Stimulated activated CD8-positive, alpha-beta memory T cell treated with anti-CD3 and anti-CD28 coated beads, Interleukin-12 subunit alpha, Interleukin-12 subunit beta, amount 100 ng/mL, for 24 hours (primary cell): ENCODE measurements at regions not wholly inside any gene's neighbourhood (a gene's known extent, or its start where the extent isn't known, plus 50 kb on each side); places are given as distances from the start of the nearest gene placed in this dataset.
"Not testable (repeated sequence)": the region's sequence is repeated elsewhere in the genome, so short reads cannot be mapped to it uniquely, and the experiment has no call there.

Experiments
- DNase-seq: peaks from one replicate; pipeline ENCODE4 v3.0.0-alpha.2; 2020; ENCODE audit errors: extremely low read depth

DNA sequence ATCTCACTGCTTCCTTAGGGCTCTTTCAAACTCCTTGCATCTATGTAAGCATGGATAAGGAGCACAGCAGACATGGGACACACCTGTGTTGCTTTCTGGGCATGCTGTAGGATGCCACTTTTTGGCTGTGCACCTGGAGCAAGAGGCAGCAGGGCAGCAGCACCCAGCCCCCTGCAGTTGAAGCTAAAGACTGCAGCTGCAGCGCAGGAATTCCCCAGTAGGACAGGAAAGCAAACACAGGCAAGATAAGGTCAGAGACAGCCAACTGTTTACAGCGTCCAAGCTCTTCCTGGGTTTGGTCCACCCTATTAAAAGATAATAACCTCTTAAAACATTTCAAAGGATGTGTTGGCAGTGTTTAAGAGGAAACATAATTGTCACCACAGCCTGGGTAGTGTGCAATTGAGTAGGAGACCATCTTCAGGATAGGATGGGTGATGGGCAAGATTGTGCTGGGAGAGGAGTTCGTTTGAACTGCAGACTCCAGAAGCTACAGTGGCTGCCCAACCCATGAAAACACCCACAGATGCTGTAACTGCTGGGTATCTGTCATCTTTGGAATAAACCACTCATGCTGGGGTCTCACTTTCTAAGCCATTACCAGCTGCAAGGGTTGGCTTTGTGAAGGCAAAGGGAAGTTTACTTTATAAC is 242.3 kb upstream of the PLGLB1 start:
- not testable (repeated sequence) for DNase-seq

DNA sequence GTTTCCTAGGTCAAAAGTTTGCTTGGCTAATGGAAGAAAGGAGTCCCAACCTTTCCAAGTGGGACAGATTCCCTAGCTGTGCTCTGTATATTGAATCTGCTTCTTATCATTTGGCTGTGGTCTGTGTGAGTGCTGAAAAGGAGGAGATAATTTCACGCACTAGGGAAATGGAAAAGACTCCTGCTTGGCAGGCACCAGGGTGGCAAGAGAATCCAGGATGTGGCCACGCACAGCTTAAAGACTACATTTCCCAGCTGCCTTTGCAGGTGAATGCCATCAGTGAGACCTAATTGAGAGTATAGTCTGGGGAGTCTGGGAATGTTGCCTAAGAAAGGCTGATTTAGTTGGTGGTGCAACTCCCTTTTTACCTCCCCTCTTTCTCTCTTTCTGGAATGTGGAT is 253.5 kb upstream of the PLGLB1 start:
- DNase-seq = not testable (repeated sequence)

DNA sequence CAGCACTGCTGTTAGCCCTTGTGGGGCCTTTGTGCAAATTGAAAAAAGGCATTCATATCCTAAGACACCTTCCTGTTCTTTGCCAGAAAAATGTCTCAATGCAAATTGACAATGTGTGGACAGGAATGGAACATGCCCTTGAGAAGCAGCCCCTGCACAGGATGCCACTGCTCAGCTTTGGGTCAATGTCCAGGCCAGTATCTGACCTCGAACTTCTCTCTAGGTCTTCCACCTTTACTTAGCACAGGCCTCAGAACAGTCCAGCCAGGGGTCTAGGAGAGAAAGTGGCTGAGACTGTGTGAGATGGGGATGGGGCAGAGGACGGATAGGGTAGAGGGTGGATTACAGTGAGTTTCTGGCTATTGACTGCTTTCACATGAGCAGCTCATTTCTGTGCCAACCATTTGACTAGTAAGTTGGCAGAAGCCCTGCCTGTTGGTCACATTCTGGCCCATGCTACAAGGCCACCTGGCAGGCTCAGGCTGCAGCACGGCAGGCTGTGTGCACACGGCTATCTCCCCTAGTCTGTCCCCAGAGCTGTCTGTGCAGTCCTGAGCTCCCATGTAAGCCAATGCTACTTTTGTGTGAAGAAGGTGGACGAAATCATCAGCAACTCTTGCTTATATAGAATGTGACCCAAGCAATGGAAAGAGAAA is 254.5 kb upstream of the PLGLB1 start:
- DNase-seq = not testable (repeated sequence)

DNA sequence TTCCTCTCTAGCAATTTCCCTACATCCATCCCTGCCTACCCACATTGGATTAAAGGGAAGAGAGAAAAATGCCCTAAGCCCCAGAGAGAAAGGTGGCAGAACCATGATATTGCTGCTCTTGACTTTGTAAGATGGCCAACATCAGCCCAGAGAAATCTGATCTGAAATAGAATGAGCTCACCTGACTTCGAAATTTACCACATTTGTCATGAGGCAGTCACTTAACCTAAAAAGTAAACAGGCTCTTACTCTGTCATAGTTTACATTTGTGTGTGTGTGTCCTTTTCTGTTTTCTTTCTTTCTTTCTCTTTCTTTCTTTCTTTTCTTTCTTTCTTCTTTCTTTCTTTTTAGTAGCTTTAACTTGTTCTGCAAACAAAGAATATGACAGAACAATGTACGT is 255.0 kb upstream of the PLGLB1 start:
- not testable (repeated sequence) for DNase-seq

DNA sequence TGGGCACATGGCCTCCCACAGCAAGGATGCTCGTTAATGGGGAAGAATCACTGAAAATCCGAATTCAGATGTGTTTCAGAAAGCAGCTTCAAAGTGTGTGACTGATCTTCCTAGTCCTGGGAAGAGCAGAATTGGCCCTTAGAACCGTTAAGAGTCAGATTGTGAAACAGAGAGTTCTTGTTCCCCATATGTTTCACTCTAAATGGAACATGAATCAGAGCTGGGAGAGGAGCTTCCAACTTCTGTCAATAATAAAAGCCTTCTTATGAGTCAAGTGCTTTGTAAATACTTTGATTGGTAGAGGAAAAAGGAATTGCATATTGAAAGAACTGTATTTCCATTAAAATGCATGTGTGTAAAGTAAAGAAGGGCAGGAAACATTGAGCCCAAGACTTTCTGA is 256.1 kb upstream of the PLGLB1 start:
- not testable (repeated sequence) for DNase-seq

DNA sequence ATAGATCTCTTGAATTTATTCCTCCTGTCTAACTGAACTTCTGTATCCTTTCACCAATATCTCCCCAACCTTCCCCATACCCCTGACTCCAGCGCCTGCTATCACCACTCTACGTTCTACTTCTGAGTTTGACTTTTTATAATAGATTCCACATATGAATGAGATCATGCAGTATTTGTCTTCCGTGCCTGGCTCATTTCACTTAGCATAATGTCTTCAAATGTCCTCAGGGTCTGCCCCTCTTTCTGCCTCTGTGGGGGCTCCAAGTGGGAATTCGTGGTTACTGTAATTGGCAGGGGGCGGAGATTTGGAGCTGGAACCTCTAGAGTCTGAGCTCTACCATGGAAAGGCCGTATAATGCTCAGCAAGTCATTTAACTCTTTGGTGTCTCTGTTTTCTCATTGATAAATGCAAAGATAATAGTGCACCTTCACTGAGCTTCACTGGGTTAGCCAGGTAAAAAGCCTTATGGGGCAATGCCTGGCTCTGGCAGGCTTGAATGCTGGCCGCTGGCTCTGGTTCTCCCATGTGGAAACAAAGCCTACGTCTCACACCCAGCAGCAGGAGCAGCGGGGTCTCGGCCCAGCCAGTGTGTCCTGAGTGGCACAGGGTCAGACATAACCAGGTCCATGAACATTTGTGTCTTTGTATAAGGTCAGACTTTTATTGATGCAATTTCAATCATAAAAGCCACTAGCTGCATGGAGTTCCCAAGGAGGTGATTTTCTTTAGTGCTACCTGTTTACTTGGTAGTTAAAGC is 259.1 kb upstream of the PLGLB1 start:
- DNase-seq = not testable (repeated sequence)

DNA sequence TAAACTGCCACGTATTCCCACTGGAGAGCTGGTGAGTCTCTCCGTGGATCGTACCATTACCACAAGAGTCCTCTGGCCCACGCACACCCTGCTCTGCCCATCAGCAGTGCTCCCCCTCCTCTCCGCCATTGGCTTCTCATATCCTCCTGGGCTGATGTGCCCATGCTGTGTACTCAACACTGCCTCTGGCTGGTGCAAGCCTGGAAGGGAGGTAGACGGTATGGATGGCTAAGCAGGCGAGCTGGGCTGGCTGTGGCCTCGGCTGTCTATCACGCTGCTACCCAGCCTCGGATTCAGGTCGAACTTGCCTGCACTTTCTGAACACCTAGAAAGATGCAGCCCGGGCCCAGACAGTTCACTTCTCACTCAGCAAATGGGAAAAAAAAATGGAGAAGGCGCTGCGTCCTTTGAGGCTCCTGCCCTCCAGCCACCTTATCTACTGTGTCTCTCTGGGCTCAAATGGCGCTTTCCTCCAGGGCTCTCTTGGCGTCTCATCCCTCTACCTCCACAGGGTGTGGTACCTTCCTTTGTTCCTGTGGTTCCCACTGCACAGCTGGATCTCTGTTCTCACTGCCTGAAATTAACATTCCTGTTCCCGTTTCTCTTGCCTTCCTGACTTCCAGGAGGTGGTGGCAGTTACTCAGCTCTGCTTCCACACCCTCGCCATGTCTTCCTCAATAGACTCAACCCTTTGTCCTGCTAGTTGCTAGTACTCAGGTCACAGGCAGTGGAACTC is 262.3 kb upstream of the PLGLB1 start:
- DNase-seq = not testable (repeated sequence)

DNA sequence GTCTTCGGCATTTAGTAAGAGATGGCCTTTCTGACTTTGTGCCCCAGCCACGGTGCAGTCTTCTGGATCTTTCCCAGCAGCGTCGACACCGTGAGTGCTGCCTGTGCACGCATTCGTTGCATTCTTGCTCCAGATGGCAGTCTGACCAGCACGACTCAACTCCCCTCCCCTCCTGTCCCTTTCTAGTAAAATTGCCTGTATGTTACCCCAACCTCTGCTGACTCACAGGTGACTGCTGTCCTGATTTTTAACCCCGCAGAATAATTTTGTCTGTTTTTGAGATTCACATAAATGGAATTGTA is 262.8 kb upstream of the PLGLB1 start:
- not testable (repeated sequence) for DNase-seq

DNA sequence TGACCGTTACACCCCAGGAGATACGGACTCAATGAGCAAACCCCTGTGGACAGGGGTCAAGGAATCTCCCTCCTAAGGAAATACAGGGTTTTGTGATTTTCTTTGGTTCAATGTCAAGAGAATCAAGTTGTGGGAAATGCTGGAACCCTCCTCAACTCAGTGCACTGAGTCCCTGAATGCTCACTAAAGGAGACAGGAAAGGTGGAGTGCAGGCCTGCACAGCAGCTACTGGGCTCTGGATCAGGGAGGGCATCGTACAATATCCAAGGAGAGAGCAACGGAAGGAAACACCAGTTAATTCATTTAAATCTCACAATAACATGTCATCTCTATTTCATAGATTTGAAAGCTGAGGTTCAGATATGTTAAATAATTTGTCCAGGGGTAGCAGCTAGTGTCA is 263.5 kb upstream of the PLGLB1 start:
- not testable (repeated sequence) for DNase-seq

DNA sequence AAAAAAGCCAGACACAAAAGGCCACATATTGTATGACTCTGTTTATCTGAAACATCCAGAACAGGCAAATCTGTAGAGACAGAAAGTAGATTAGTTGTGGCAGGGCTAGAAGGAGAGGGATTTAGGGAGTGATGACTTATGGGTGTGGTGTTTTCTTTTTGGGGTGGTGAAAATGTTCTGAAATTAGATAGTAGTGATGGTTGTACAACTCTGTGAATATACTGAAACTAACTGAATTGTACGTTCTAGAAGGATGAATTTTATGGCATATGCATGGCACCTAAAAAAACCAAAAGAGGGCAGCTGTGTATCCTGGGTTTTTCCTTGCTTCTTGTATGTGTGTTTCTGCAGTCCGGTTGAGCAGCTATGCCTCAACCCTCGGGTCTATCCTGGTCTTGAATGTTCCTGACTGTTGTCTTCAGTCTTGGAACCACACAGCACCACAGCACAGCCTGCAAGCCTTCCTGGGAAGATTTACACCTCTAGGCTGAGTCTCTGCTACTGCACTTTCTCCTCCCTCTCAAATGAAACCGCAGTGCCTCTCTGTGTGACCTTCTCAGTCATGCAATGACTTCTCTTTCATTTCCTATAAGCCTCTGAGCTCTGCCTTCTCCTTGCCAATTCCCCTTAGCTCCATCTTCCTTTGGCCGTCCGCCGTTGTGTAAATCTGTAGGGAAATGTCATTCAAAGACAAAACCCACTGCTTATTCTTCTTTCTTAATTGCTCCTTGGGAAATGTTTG is 269.1 kb upstream of the PLGLB1 start:
- DNase-seq = not testable (repeated sequence)

DNA sequence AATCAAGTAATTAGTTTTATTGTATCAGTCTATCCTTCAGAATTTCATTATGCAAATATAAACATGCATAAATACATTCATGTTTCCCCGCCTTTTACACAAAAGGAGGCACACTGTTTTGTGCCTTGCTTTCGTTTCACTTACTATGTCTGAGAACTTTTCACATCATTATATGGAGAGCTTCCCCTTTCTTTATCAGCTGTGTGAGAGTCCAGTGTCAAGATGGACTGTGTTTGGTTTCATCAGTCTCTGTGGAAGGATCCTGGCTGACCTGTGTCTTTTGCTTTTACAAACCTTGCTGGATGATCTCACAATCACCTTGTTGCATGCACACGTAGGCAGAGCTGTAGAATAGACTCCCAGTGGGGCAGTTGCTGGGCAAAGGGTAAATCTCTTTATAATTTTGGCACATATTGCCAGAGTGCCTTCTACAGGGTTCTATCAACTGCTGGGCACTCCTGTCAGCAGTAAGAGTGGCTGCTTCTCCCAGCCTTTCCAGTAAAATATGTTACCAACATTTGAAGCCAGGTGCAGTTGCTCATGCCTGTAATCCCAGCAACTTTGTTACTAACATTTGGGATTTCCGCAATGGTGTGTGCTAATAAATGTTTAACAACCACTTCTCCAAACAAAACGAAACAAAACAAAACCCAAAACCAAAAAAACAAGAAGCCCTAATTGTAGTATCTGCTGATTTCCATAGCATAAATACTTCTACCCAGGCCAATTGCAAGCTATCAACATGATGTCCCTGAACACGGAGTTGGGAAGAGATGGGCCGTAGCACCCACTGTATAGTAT is 270.0 kb upstream of the PLGLB1 start:
- DNase-seq = not testable (repeated sequence)

DNA sequence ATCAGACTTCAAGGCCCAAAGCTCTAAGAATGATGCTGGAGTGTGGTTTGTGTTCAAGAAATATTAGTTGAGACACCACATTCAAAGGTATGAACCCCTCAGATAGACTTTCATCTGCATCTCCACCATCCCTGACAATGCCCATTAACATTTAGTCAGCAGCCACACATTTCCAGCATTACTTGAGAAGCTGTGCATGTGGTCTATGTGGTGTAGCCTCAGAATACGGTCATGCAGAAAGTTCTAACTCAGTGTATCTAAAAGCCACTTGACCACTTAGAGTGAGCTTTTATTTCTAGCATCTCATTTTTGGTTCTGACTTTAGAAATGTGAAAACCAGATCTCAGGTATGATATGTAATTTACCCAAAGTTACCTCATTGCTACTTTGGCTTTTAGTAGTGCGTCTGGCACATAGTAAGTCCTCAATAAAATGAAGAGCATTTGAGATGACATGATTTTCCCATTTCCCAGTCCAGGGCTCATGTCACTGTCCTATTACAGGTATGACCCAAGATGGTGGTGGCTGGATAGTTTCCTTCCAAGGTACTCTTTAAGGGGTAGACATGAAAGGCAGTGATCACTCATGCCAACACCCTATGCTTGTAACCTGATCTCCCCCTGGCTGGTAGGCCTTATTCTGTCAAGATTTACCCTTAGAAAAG is 272.4 kb upstream of the PLGLB1 start:
- not testable (repeated sequence) for DNase-seq

DNA sequence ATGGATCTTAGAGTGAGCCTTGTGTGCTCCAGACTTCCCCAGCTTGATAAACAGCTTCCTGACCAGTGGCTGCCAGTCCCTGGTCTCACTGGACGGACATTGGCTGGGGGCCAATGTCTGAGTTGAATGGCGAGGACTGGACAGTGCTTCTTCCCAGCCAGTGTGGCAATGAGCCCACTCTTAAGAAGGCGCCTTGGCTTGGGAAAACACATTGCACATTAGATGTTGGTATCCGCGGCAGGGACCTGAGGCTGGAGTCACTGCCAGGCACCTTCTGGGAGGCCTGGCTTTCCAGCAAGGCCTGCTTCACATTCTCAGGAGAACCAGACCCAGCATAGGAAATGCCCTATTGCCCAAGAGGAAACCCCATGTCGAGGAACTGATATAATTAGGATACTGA is 273.5 kb upstream of the PLGLB1 start:
- not testable (repeated sequence) for DNase-seq

DNA sequence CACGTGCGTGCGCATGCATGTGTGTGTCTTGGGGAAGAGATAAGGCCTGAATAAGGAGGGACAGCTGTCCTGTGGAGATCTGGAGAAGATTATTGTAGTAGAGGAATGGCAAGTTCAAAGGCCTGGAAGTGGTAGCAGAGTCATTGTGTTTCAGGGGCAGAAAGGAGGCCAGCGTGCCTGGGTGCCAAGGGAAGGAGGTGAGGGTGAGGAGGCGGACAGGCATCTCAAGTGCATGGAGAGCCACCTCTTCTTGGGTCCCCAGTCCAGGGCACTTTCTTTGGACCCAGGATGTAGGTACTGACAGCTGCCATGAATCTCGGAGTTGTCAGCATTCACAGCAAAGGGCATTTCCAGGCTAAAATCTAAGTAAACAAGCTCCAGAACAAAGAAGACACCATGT is 279.7 kb upstream of the PLGLB1 start:
- DNase-seq = not testable (repeated sequence)

DNA sequence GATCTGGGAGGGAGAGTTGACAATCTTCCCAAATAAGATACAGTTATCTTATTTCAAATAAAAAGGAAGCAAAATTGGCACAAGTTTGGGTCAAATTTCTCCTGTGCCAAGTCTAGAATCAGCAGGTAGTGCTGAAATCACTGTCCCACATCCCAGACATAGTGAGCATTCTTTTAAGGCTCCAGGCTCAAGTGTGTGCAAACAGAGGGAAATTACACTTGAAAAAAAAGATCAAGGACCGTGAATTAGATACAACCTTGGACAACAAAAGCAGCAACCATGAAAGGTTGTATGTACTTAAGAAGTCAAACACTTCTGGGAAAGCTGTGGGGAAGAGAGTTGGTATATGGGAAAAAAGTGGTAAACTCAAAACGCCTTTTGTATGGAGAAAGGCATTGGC is 280.2 kb upstream of the PLGLB1 start:
- not testable (repeated sequence) for DNase-seq

DNA sequence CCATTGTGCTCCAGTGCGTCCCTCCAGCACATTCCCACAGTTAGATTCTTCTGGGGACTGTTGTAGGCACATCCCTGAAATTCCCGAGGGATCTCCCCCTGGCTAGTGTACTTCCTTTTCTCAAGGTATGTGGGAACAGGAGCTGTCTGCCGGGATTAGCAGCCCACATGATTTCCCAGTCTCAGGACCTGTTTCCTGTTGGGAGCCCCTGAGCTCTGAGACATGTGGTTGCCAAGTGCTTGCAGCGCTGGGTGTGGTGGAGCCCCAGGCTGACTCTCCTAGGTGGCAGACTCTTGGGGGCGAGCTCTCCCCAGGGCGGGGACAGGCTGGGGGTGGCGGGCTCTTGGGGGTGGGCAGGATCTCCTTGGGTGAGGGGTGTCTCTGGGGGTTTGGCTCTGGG is 287.0 kb upstream of the PLGLB1 start:
- DNase-seq = not testable (repeated sequence)

DNA sequence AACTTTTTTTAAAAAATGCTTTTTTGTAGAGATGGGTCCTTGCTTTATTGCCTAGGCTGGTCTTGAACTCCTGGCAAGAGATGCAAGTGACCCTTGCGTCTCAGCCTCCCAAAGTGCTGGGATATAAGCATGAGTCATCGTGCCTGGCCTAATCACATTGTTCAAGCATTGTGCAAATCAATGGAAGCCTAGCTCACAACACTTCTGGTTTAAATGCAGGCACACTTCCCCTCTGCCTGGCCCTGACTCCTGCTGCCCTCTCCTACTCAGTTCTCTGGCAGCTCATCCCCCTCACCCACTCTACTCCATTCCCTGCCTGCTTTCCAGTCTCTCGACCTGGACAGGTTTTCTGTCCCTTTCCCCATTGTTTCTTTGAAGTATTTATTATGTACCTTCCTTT is 288.1 kb upstream of the PLGLB1 start:
- not testable (repeated sequence) for DNase-seq

DNA sequence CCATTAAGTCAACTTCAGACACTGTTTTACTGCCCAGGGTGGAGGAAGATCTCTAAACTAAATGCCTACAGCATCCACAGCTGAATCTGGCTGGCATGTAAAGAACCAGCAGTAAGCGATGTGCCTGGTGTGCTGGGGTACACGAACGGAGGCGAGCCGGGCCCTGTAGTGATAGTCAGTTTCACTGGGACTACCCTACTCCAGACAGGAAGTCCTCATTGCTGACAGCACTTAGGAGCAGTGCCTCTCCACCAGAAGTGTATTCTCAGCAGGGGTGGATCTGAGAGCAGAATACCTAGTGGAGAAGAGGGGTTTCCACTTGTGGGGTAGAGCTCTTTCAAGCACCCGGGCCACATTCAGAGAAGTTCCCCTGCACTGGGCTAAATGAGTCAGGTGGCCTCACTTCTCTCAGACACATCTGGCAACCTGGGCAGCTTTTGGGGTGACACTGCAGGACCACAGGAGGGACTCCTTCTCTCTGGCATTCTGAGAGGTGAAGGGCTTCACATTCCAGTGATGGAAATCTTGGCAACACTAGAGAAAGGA is 290.3 kb upstream of the PLGLB1 start:
- DNase-seq = not testable (repeated sequence)

DNA sequence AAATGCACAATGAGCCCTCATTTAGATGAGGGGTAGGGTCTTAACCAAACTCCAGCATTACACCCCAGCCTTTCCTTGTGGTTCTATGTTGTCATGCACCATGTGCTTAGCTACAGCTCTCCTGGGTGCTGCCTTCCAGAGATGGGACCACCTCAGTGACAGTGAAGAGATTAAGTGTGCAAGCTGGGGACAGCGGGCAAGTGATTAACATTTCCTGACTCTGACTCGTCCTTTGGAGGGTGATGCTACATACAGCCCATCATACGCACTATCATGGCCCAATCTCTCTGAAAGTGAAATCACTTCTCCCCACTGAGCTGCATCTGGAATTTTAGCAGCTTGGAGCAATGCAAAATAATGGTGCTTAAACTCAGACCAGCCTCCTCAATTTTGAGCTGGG is 293.0 kb upstream of the PLGLB1 start:
- not testable (repeated sequence) for DNase-seq
